WTC11 (cell line): ENCODE measurements at regions not wholly inside any gene's neighbourhood (a gene's known extent, or its start where the extent isn't known, plus 50 kb on each side); places are given as distances from the start of the nearest gene placed in this dataset.

Experiments used
- ATAC-seq: fragments of 200-7000 bp; cut with Tn5 transposase; 2 replicates; pipeline ENCODE4 v1.10.0; 2021; ENCODE audit warnings: mild to moderate bottlenecking, moderate library complexity
- CTCF ChIA-PET: fragments of 300-600 bp; sonication (Branson Sonifier 250); formaldehyde crosslinking; loops from one replicate; lab custom pipeline; 2021; ENCODE audit warnings: antibody characterized with exemption; lab: Charles Lee
- POLR2A ChIA-PET: fragments of 350-600 bp; sonication (Branson Sonifier 250); formaldehyde crosslinking; loops from one replicate; lab custom pipeline; 2021; ENCODE audit warnings: antibody characterized with exemption; lab: Charles Lee
- DNase-seq: peaks from one replicate; pipeline ENCODE4 v3.0.0; 2021; ENCODE audit warnings: low spot score
- H3K27ac Mint-ChIP-seq: 2 replicates; pipeline ENCODE4 v1.8.0; 2021; ENCODE audit warnings: mixed read lengths
- H3K27me3 Mint-ChIP-seq: 2 replicates; pipeline ENCODE4 v1.8.0; 2021; ENCODE audit warnings: low read depth, mild to moderate bottlenecking, moderate library complexity, mixed read lengths
- H3K36me3 Mint-ChIP-seq: 2 replicates; pipeline ENCODE4 v1.8.0; 2021; ENCODE audit warnings: mixed read lengths
- H3K4me1 Mint-ChIP-seq: 2 replicates; pipeline ENCODE4 v1.8.0; 2022; ENCODE audit warnings: mixed read lengths
- H3K4me3 Mint-ChIP-seq: 2 replicates; pipeline ENCODE4 v1.8.0; 2021; ENCODE audit warnings: mild to moderate bottlenecking, moderate library complexity, mixed read lengths
- H3K9me3 Mint-ChIP-seq: 2 replicates; pipeline ENCODE4 v1.8.0; 2021; ENCODE audit warnings: mixed read lengths
- ETV6 ChIP-seq: sonication (generic); formaldehyde crosslinking; IDR thresholded peaks from 2 replicates; pipeline ENCODE4 v1.8.1; 2022; ENCODE audit warnings: mild to moderate bottlenecking, missing genetic modification reagents
- GRHL2 ChIP-seq: fragments of 250-450 bp; sonication (Bioruptor Pico); IDR thresholded peaks from 2 replicates; pipeline ENCODE4 v1.8.0; 2022; ENCODE audit warnings: mild to moderate bottlenecking, moderate library complexity; ENCODE audit not compliant: insufficient replicate concordance, severe bottlenecking
- SOX15 ChIP-seq: fragments of 250-450 bp; sonication (Bioruptor Pico); IDR thresholded peaks from 2 replicates; pipeline ENCODE4 v1.9.0; 2021; ENCODE audit warnings: mild to moderate bottlenecking
- ZNF121 ChIP-seq: sonication (generic); formaldehyde crosslinking; IDR thresholded peaks from 2 replicates; pipeline ENCODE4 v1.8.0; 2023; ENCODE audit warnings: missing genetic modification reagents
- ZNF263 ChIP-seq: sonication (generic); formaldehyde crosslinking; IDR thresholded peaks from 2 replicates; pipeline ENCODE4 v1.8.1; 2022; ENCODE audit warnings: low read depth, mild to moderate bottlenecking, moderate library complexity, missing genetic modification reagents
- ZNF281 ChIP-seq: sonication (generic); formaldehyde crosslinking; IDR thresholded peaks from 2 replicates; pipeline ENCODE4 v1.8.0; 2023; ENCODE audit warnings: mild to moderate bottlenecking, missing genetic modification reagents
- ZNF317 ChIP-seq: sonication (generic); formaldehyde crosslinking; IDR thresholded peaks from 2 replicates; pipeline ENCODE4 v1.8.1; 2023; ENCODE audit warnings: low read depth, mild to moderate bottlenecking, moderate library complexity, missing genetic modification reagents, borderline replicate concordance
- ZNF532 ChIP-seq: fragments of 250-450 bp; sonication (Bioruptor Pico); IDR thresholded peaks from 2 replicates; pipeline ENCODE4 v1.9.0; 2021; ENCODE audit warnings: mild to moderate bottlenecking, borderline replicate concordance
- TF ChIP-seq, protein P1 (sequence below): sonication (generic); formaldehyde crosslinking; conservative IDR thresholded peaks from 2 replicates; pipeline ENCODE4 v1.8.1; 2022; ENCODE audit warnings: mild to moderate bottlenecking, missing genetic modification reagents
- TF ChIP-seq, protein P2 (sequence below): sonication (generic); formaldehyde crosslinking; IDR thresholded peaks from 2 replicates; pipeline ENCODE4 v1.8.0; 2023; ENCODE audit warnings: missing genetic modification reagents

GRCh38 chr10:21445163-21445562 is 80.3 kb downstream of the SKIDA1 start (continued):
- TF ChIP-seq ZNF317 (CRISPR knock-in tag) (no peak), ETV6 (no peak), SOX15 (CRISPR knock-in tag) (no peak)

DNA sequence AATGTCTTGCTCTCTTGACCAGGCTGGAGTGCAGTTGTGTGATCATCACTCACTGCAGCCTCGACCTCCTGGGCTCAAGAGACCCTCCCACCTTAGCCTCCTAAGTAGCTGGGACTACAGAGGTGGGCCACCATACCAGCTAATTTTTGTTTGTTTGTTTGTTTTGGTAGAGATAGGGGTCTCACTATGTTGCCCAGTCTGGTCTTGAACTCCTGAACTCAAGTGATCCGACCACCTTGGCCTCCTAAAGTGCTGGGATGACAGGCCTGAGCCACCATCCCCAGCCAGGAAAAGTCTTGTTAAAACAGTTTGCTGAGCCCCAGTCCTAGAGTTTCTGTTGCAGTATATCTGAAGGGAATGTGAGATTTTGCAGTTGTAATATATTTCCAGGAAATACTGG is 83.9 kb downstream of the SKIDA1 start:
- ATAC-seq, result no peak
- CTCF ChIA-PET, result no interaction called here

More for the DNA sequence above, 83.9 kb downstream of the SKIDA1 start:
- DNase-seq, result no peak
- Mint-ChIP-seq H3K27me3 (no peaks in the 10 kb centered on the region), H3K4me3 (no peak overlapping the region), H3K9me3 (no peaks in the 10 kb centered on the region), H3K4me1 (peaks cover 17% of the 10 kb centered on the region), H3K27ac (peak overlapping the region; percentile 48), H3K36me3 (no peaks in the 10 kb centered on the region)
- TF ChIP-seq ZNF532 (CRISPR knock-in tag) (no peak), SOX15 (CRISPR knock-in tag) (no peak), ZNF281 (CRISPR knock-in tag) (no peak), GRHL2 (no peak), ZNF263 (CRISPR knock-in tag) (no peak), ZNF121 (peak; percentile 85)
- TF ChIP-seq, protein P1, sequence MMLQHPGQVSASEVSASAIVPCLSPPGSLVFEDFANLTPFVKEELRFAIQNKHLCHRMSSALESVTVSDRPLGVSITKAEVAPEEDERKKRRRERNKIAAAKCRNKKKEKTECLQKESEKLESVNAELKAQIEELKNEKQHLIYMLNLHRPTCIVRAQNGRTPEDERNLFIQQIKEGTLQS, result no peak
- TF ChIP-seq, protein P2, sequence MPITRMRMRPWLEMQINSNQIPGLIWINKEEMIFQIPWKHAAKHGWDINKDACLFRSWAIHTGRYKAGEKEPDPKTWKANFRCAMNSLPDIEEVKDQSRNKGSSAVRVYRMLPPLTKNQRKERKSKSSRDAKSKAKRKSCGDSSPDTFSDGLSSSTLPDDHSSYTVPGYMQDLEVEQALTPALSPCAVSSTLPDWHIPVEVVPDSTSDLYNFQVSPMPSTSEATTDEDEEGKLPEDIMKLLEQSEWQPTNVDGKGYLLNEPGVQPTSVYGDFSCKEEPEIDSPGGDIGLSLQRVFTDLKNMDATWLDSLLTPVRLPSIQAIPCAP (CRISPR knock-in tag), result no peak
- POLR2A ChIA-PET, result no interaction called here
